HFF-Myc (cell line): ENCODE measurements at regions not wholly inside any gene's neighbourhood (a gene's known extent, or its start where the extent isn't known, plus 50 kb on each side); places are given as distances from the start of the nearest gene placed in this dataset.

Experiments
- DNase-seq: peaks from one replicate; pipeline ENCODE4 v3.0.0-alpha.2; 2011; ENCODE audit warnings: low read depth; ENCODE audit errors: extremely low read depth
- H3K4me3 ChIP-seq: replicated peaks from 2 replicates; pipeline ENCODE4 v1.5.1; 2011; ENCODE audit warnings: low read depth, mild to moderate bottlenecking, control low read depth, low read length
- TF ChIP-seq, protein P1 (sequence below): IDR thresholded peaks from 2 replicates; pipeline ENCODE4 v1.5.1; 2012; ENCODE audit warnings: mild to moderate bottlenecking, low read depth, low read length, control low read depth; ENCODE audit errors: missing control alignments

DNA sequence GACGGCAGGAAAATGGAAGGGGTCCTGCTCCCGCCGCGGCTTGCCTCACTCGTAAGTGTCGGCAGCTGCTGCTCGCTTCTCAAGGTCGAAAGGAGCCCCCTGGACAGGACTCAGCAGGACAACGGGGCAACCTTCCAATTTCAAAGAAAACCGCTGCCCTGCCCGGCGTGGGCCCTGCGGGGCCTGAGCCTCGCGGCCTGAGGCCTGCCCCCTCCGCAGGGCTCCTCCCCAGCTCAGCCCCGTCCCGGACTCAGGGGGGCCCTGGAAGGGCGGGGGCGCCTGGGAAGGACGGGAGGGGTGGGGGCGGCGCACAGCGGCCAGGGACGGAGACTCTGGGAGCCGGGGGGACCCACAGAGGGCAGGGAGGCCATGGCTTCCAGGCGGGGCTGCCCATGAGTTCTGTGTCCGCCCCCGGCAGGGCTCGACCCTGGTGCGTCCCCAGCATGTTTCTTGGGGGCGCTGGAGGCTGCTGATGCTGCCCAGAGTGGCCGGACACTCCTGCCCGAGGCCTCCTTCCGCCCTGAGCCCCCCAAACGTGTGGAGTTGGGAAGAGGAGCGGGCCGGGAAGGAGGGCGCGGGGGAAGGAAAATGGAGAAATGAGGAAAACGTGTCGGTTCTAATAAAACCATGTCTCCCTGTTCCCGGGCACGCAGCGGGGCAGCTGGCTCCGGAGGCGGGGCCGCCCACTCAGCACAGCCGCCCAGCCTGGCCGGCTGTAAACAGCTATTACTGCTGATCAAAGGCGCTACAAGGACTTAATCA, 114.6 kb downstream of the DLL1 start:
- TF ChIP-seq, protein P1, sequence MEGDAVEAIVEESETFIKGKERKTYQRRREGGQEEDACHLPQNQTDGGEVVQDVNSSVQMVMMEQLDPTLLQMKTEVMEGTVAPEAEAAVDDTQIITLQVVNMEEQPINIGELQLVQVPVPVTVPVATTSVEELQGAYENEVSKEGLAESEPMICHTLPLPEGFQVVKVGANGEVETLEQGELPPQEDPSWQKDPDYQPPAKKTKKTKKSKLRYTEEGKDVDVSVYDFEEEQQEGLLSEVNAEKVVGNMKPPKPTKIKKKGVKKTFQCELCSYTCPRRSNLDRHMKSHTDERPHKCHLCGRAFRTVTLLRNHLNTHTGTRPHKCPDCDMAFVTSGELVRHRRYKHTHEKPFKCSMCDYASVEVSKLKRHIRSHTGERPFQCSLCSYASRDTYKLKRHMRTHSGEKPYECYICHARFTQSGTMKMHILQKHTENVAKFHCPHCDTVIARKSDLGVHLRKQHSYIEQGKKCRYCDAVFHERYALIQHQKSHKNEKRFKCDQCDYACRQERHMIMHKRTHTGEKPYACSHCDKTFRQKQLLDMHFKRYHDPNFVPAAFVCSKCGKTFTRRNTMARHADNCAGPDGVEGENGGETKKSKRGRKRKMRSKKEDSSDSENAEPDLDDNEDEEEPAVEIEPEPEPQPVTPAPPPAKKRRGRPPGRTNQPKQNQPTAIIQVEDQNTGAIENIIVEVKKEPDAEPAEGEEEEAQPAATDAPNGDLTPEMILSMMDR, result no peak
- DNase-seq, result no peak
- no peak overlapping the region for H3K4me3 ChIP-seq

DNA sequence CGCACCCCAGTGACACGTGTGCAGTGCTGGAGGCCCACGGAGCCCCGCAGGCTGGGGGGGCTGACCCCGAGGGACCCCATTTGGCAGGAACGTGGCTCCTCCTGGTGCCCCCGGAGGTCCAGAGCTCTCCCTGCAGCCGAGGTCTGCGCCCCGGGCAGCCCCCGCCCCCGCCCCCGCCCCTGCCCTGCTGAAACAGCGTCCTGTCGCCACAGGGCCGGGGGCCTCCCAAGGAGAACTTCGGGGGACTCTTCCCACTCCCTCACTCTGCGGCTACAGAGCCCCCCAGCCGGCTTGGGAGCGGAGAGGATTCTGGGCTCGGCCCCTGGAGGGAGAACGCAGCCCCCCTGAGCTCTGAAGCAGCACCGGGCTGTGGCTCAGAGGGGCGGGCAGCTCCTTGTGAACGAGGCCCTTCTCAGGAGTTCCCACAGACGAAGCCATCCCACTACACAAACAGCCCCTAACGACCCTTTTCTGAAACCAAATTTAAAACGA, 115.2 kb downstream of the DLL1 start:
- no peak overlapping the region for H3K4me3 ChIP-seq
- DNase-seq, result no peak
- TF ChIP-seq, protein P1, result no peak

DNA sequence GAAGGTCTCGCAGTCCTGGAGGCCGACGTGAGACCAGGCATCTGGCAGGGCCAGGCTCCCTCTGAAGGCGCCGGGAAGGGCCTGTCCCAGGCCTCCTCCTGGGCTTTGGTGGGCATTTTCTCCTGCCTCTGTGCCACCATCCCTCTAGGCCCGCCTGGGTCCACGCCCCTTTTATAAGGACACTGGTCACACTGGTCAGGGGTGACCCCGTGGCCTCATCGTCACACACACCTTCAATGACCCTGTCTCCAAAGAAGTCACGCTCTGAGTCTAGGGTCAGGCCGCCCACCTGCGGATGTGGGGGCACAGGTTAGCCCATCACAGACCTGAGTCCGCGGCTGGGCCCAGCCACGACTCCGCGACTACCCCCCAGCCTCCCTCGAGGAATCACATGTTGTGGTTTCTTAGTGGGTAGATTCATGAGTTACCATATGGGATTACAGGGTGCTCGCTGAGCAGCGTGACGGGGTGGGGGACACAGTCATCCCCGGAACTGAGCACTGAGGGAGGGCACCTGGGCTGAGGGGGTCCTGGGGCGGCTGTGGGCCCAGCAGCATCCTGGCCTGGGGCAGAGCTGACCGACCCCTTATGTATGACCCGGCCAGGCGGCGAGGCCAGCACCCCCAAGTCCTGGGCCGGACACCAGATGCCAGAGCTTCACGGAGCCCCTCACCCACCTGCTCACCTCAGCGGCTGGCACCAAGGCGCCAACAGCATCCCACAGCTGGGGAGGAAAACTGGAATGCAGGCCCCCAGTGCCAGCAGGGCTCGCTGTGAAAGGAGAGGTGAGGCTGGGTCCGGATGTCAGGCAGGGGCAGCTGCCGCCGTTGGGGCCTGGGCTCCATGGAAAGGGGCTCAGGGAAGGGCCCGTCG, 115.9 kb downstream of the DLL1 start:
- DNase-seq, result no peak
- TF ChIP-seq, protein P1, result no peak
- H3K4me3 ChIP-seq, result no peak overlapping the region

DNA sequence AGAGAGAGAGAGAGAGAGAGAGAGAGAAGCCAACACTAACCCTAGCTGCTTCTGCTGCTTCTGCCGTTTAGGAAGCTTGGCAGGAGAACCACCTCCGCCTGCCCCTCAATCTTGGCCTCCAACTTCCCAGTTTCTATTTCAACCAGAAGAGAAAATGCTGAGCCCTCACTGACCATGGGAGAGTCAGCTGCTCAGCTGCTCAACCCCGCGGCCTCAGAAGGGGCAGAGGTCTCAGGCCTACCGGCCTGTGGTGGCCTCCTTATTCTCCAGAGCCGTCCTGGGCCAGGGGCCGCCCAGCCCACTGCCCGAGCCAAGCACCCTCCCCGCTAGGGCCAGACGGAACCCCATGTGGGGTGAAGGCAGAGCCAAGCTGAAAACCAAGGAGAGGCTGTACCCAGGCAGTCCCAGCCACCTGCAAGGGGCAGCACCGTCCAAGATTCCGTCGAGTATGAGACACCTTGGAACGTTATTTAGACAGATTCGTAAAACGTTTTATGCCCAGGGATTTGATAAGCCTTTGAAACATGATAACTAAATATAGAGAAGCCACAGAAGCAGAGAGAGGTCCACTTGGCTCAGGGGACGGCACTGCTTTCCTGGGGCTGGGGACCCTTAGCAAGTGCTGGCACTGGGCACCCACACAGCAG, 116.6 kb downstream of the DLL1 start:
- TF ChIP-seq, protein P1, result no peak
- DNase-seq, result no peak
- H3K4me3 ChIP-seq, result no peak overlapping the region

DNA sequence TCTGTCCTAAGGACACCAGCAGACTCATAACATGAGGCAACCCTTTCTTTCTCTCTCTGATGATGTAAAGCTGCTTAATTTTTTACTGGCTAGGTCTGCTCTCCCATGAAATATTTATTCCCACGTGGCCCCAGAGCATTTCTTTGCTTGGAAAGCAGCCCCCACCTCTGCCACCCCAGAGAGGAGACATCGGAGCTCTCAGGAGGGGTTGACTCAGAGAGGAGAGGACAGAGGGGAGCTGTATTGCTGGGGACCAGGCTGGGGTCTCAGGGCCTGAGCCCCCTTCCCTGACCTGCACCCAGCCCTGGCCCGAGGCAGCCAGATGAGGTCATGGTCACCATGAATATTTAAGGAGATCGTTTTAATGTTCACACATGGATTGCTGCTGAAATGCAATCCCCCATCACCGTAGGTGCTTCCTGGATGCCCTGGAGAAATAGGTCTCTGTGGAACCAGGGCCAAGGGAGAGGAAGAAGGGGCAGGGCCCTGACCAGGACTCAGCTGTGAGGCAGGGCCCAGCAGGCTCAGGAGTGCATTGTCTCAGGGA, 117.5 kb downstream of the DLL1 start:
- H3K4me3 ChIP-seq, result no peak overlapping the region
- TF ChIP-seq, protein P1, result no peak
- no peak for DNase-seq

DNA sequence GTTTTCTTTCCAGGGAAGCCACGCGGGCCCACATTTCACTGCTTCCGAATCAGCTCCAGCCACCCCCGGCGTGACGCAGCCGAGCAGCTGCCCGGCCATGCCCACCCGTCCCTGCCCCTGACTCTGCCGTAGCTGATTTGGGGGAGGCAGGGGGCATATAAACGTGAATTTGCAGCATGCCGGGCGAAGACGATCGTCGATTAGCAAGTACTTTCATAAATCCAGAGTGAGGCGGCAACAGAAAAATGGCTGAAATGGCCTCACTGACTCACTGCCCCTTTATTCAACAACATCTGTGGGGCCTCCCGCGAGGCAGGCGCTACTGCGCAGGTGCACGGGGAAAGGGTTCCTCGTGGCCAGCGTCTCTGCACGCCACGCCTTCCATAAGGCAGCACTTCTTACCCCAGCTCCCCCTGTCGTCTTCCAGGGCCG, 118.0 kb downstream of the DLL1 start:
- no peak overlapping the region for H3K4me3 ChIP-seq
- DNase-seq, result no peak
- TF ChIP-seq, protein P1, result no peak
